Activated naive CD4-positive, alpha-beta T cell treated with anti-CD3 and anti-CD28 coated beads, Interleukin-2, amount 10 ng/mL, durations not matched to agents 7 days and 5 days (primary cell): ENCODE measurements at regions not wholly inside any gene's neighbourhood (a gene's known extent, or its start where the extent isn't known, plus 50 kb on each side); places are given as distances from the start of the nearest gene placed in this dataset.
A peak's percentile ranks its signal among the peaks of the same experiment; 100 is the strongest.

ENCODE experiments used
- CTCF ChIA-PET: fragments of 350-600 bp; sonication (Branson Sonifier 250); formaldehyde crosslinking; loops from one replicate; lab custom pipeline; 2021; ENCODE audit warnings: antibody characterized with exemption; lab: Charles Lee
- DNase-seq: peaks from one replicate; pipeline ENCODE4 v3.0.0-alpha.2; 2020
- H3K27ac Mint-ChIP-seq: one replicate; pipeline ENCODE4 v1.8.0; 2021; ENCODE audit warnings: mild to moderate bottlenecking, moderate library complexity, mixed read lengths
- H3K27me3 Mint-ChIP-seq: one replicate; pipeline ENCODE4 v1.8.0; 2021; ENCODE audit warnings: mild to moderate bottlenecking, mixed read lengths
- H3K36me3 Mint-ChIP-seq: one replicate; pipeline ENCODE4 v1.8.0; 2021; ENCODE audit warnings: mixed read lengths
- H3K4me1 Mint-ChIP-seq: one replicate; pipeline ENCODE4 v1.8.0; 2021; ENCODE audit warnings: mixed read lengths
- H3K4me3 Mint-ChIP-seq: one replicate; pipeline ENCODE4 v1.8.0; 2021; ENCODE audit warnings: mild to moderate bottlenecking, moderate library complexity, mixed read lengths
- H3K9me3 Mint-ChIP-seq: one replicate; pipeline ENCODE4 v1.8.0; 2021; ENCODE audit warnings: mixed read lengths

GRCh38 chr1:207227131-207227630 lies 94.3 kb upstream of the CD55 start:
- DNase-seq = no peak
- H3K27ac Mint-ChIP-seq = no peak overlapping the region

GRCh38 chr1:207228987-207229386 lies 92.5 kb upstream of the CD55 start:
- Mint-ChIP-seq H3K9me3 (peaks cover 3% of the 10 kb centered on the region), H3K27me3 (peaks cover 2% of the 10 kb centered on the region), H3K4me1 (no peaks in the 10 kb centered on the region), H3K4me3 (no peak overlapping the region), H3K27ac (no peak overlapping the region), H3K36me3 (no peaks in the 10 kb centered on the region)
- CTCF ChIA-PET = no interaction called here
- no peak for DNase-seq

More at GRCh38 chr1:207227131-207227630, 94.3 kb upstream of the CD55 start:
- H3K36me3 Mint-ChIP-seq = no peaks in the 10 kb centered on the region
- H3K9me3 Mint-ChIP-seq = no peaks in the 10 kb centered on the region
- CTCF ChIA-PET = interaction anchor here (0.6 kb wide), 1 partner anchor 21 kb away, joined by 3 read pairs; no protein-coding TSS in a partner anchor
- H3K4me1 Mint-ChIP-seq = no peaks in the 10 kb centered on the region
- H3K4me3 Mint-ChIP-seq = no peak overlapping the region
- H3K27me3 Mint-ChIP-seq = peaks cover 7% of the 10 kb centered on the region

- Mint-ChIP-seq H3K27me3 (no peaks in the 10 kb centered on the region), H3K4me1 (no peaks in the 10 kb centered on the region)
- CTCF ChIA-PET = interaction anchor here (0.9 kb wide), 1 partner anchor 146 kb away, joined by 3 read pairs; no protein-coding TSS in a partner anchor
Measured at GRCh38 chr1:207230441-207230840, 91.0 kb upstream of the CD55 start.

GRCh38 chr1:207234690-207235089 lies 86.8 kb upstream of the CD55 start:
- Mint-ChIP-seq H3K4me3 (no peak overlapping the region), H3K27ac (no peak overlapping the region), H3K36me3 (no peaks in the 10 kb centered on the region), H3K9me3 (peaks cover 3% of the 10 kb centered on the region), H3K27me3 (no peaks in the 10 kb centered on the region), H3K4me1 (no peaks in the 10 kb centered on the region)
- CTCF ChIA-PET = no interaction called here
- no peak for DNase-seq

More at GRCh38 chr1:207230441-207230840, 91.0 kb upstream of the CD55 start:
- Mint-ChIP-seq H3K4me3 (no peak overlapping the region), H3K27ac (no peak overlapping the region), H3K36me3 (no peaks in the 10 kb centered on the region), H3K9me3 (peaks cover 3% of the 10 kb centered on the region)
- no peak for DNase-seq

GRCh38 chr1:207239874-207240273 lies 81.6 kb upstream of the CD55 start:
- Mint-ChIP-seq H3K9me3 (no peaks in the 10 kb centered on the region), H3K4me1 (no peaks in the 10 kb centered on the region), H3K27ac (no peak overlapping the region), H3K27me3 (no peaks in the 10 kb centered on the region), H3K4me3 (no peak overlapping the region), H3K36me3 (no peaks in the 10 kb centered on the region)
- CTCF ChIA-PET = no interaction called here
- DNase-seq = no peak

- no peak overlapping the region for H3K4me3 Mint-ChIP-seq
- CTCF ChIA-PET = no interaction called here
- no peaks in the 10 kb centered on the region for H3K9me3 Mint-ChIP-seq
- peaks cover 3% of the 10 kb centered on the region for H3K27me3 Mint-ChIP-seq
- peaks cover 6% of the 10 kb centered on the region for H3K4me1 Mint-ChIP-seq
- no peak for DNase-seq
- no peak overlapping the region for H3K27ac Mint-ChIP-seq
- H3K36me3 Mint-ChIP-seq = no peaks in the 10 kb centered on the region
Measured at GRCh38 chr1:207240325-207241101, 81.0 kb upstream of the CD55 start.

GRCh38 chr1:207241164-207241934 lies 80.1 kb upstream of the CD55 start:
- Mint-ChIP-seq H3K9me3 (no peaks in the 10 kb centered on the region), H3K36me3 (no peaks in the 10 kb centered on the region), H3K27ac (peak overlapping the region; percentile 16), H3K27me3 (peaks cover 3% of the 10 kb centered on the region), H3K4me3 (no peak overlapping the region), H3K4me1 (peaks cover 6% of the 10 kb centered on the region)
- CTCF ChIA-PET = no interaction called here
- no peak for DNase-seq

GRCh38 chr1:207243442-207244408 lies 77.8 kb upstream of the CD55 start:
- no peaks in the 10 kb centered on the region for H3K36me3 Mint-ChIP-seq
- peaks cover 3% of the 10 kb centered on the region for H3K27me3 Mint-ChIP-seq
- peaks cover 13% of the 10 kb centered on the region for H3K4me1 Mint-ChIP-seq
- no peaks in the 10 kb centered on the region for H3K9me3 Mint-ChIP-seq
- no peak overlapping the region for H3K4me3 Mint-ChIP-seq
- DNase-seq = no peak
- CTCF ChIA-PET = interaction anchor here (0.7 to 1.2 kb wide), 2 partner anchors 89 to 207 kb away, joined by 3 read pairs; no protein-coding TSS in a partner anchor
- H3K27ac Mint-ChIP-seq = no peak overlapping the region

- DNase-seq = no peak
- H3K27ac Mint-ChIP-seq = no peak overlapping the region
- H3K4me3 Mint-ChIP-seq = no peak overlapping the region
- CTCF ChIA-PET = interaction anchor here (0.7 to 1.2 kb wide), 2 partner anchors 90 to 207 kb away, joined by 3 read pairs; no protein-coding TSS in a partner anchor
- H3K4me1 Mint-ChIP-seq = peaks cover 13% of the 10 kb centered on the region
- H3K36me3 Mint-ChIP-seq = no peaks in the 10 kb centered on the region
- peaks cover 3% of the 10 kb centered on the region for H3K27me3 Mint-ChIP-seq
- no peaks in the 10 kb centered on the region for H3K9me3 Mint-ChIP-seq
Measured at GRCh38 chr1:207244409-207244801, 77.1 kb upstream of the CD55 start.

GRCh38 chr1:207245124-207245523 lies 76.4 kb upstream of the CD55 start:
- Mint-ChIP-seq H3K27ac (no peak overlapping the region), H3K27me3 (peaks cover 3% of the 10 kb centered on the region), H3K4me1 (peaks cover 13% of the 10 kb centered on the region), H3K9me3 (no peaks in the 10 kb centered on the region), H3K4me3 (no peak overlapping the region), H3K36me3 (no peaks in the 10 kb centered on the region)
- CTCF ChIA-PET = interaction anchor here (1.2 kb wide), 1 partner anchor 208 kb away, joined by 3 read pairs; no protein-coding TSS in a partner anchor
- no peak for DNase-seq

GRCh38 chr1:207248544-207249198 lies 72.8 kb upstream of the CD55 start:
- no peaks in the 10 kb centered on the region for H3K36me3 Mint-ChIP-seq
- peaks cover 3% of the 10 kb centered on the region for H3K27me3 Mint-ChIP-seq
- no peak overlapping the region for H3K27ac Mint-ChIP-seq
- CTCF ChIA-PET = interaction anchor here (0.6 kb wide), 1 partner anchor 22 kb away, joined by 3 read pairs; no protein-coding TSS in a partner anchor
- H3K4me3 Mint-ChIP-seq = no peak overlapping the region
- no peak for DNase-seq
- no peaks in the 10 kb centered on the region for H3K9me3 Mint-ChIP-seq
- H3K4me1 Mint-ChIP-seq = peaks cover 13% of the 10 kb centered on the region

GRCh38 chr1:207250431-207250830 lies 71.0 kb upstream of the CD55 start:
- Mint-ChIP-seq H3K4me1 (peaks cover 8% of the 10 kb centered on the region), H3K27ac (no peak overlapping the region), H3K27me3 (peaks cover 7% of the 10 kb centered on the region), H3K4me3 (no peak overlapping the region), H3K9me3 (peaks cover 13% of the 10 kb centered on the region), H3K36me3 (peaks cover 2% of the 10 kb centered on the region)
- CTCF ChIA-PET = no interaction called here
- no peak for DNase-seq

GRCh38 chr1:207251066-207251465 lies 70.4 kb upstream of the CD55 start:
- Mint-ChIP-seq H3K27me3 (peaks cover 9% of the 10 kb centered on the region), H3K36me3 (peaks cover 5% of the 10 kb centered on the region), H3K4me1 (peaks cover 7% of the 10 kb centered on the region), H3K9me3 (peaks cover 17% of the 10 kb centered on the region), H3K4me3 (no peak overlapping the region), H3K27ac (no peak overlapping the region)
- CTCF ChIA-PET = no interaction called here
- no peak for DNase-seq
